Breast epithelium (tissue), 3 donors: ENCODE measurements at regions not wholly inside any gene's neighbourhood (a gene's known extent, or its start where the extent isn't known, plus 50 kb on each side); places are given as distances from the start of the nearest gene placed in this dataset.

Experiments used
- CTCF ChIP-seq, 3 donors: fragments of 450-650 bp; IDR thresholded peaks; one replicate each; pipeline ENCODE4 v1.5.1; 2016 to 2017; ENCODE audit warnings: antibody characterized with exemption in 3 of 3, mild to moderate bottlenecking in 3 of 3, moderate library complexity in 3 of 3
- POLR2AphosphoS5 ChIP-seq, 3 donors: sonication (generic); formaldehyde crosslinking; IDR thresholded peaks; one replicate each; pipeline ENCODE4 v1.6.1; 2017; ENCODE audit warnings: antibody characterized with exemption in 3 of 3

DNA sequence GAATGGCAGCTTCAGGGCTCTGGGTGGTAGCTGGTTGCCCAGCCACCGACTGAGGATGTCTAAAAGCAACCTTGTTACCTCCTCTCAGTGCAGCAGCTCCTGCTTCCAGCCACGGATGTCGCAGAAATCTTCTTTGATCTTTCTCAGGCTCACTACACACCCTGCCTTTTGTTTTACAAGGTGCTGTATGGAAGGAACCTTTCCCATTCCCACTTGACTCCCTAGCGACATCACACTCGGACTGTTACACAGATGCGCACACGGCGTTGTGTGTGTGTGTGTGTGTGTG is 135.8 kb upstream of the CPHXL start:
- no peak for TF ChIP-seq CTCF (IDR thresholded peaks at IDR 0.05)
- TF ChIP-seq POLR2AphosphoS5 (IDR thresholded peaks at IDR 0.05) = no peak
